OCI-LY3 (cell line): ENCODE measurements at regions not wholly inside any gene's neighbourhood (a gene's known extent, or its start where the extent isn't known, plus 50 kb on each side); places are given as distances from the start of the nearest gene placed in this dataset.

Experiments used
- EZH2phosphoT487 ChIP-seq: fragments of 200-600 bp; shearing (Covaris generic); IDR thresholded peaks from 2 replicates; pipeline ENCODE4 v1.6.1; 2018; ENCODE audit warnings: antibody characterized with exemption, mixed run types, low read depth
- TF ChIP-seq, protein P1 (sequence below): fragments of 200-600, 300-600 bp; sonication (generic); IDR thresholded peaks from 2 replicates; pipeline ENCODE4 v1.5.1; 2014; ENCODE audit warnings: antibody characterized with exemption, low read length, low read depth

GRCh38 chr5:67542479-67542878, 345.9 kb upstream of the CD180 start:
- TF ChIP-seq, protein P1, sequence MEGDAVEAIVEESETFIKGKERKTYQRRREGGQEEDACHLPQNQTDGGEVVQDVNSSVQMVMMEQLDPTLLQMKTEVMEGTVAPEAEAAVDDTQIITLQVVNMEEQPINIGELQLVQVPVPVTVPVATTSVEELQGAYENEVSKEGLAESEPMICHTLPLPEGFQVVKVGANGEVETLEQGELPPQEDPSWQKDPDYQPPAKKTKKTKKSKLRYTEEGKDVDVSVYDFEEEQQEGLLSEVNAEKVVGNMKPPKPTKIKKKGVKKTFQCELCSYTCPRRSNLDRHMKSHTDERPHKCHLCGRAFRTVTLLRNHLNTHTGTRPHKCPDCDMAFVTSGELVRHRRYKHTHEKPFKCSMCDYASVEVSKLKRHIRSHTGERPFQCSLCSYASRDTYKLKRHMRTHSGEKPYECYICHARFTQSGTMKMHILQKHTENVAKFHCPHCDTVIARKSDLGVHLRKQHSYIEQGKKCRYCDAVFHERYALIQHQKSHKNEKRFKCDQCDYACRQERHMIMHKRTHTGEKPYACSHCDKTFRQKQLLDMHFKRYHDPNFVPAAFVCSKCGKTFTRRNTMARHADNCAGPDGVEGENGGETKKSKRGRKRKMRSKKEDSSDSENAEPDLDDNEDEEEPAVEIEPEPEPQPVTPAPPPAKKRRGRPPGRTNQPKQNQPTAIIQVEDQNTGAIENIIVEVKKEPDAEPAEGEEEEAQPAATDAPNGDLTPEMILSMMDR = no peak
- no peak for TF ChIP-seq EZH2phosphoT487
